ENCODE measurements at regions not wholly inside any gene's neighbourhood (a gene's known extent, or its start where the extent isn't known, plus 50 kb on each side); places are given as distances from the start of the nearest gene placed in this dataset.

GRCh38 chr2:195343942-195344530 lies 313.0 kb upstream of the SLC39A10 start:
- Histone ChIP-seq H3K9me3 (ENCODE audit: severe bottlenecking) (no peaks in the 10 kb centered on the region), H3K27ac (no peak overlapping the region), H3K27me3 (ENCODE audit: insufficient read depth, low read depth, severe bottlenecking) (no peaks in the 10 kb centered on the region), H3K4me3 (ENCODE audit: low read depth, low read length) (no peak overlapping the region), H3K36me3 (no peaks in the 10 kb centered on the region)
- DNase-seq, result no peak
- TF ChIP-seq, protein P1, sequence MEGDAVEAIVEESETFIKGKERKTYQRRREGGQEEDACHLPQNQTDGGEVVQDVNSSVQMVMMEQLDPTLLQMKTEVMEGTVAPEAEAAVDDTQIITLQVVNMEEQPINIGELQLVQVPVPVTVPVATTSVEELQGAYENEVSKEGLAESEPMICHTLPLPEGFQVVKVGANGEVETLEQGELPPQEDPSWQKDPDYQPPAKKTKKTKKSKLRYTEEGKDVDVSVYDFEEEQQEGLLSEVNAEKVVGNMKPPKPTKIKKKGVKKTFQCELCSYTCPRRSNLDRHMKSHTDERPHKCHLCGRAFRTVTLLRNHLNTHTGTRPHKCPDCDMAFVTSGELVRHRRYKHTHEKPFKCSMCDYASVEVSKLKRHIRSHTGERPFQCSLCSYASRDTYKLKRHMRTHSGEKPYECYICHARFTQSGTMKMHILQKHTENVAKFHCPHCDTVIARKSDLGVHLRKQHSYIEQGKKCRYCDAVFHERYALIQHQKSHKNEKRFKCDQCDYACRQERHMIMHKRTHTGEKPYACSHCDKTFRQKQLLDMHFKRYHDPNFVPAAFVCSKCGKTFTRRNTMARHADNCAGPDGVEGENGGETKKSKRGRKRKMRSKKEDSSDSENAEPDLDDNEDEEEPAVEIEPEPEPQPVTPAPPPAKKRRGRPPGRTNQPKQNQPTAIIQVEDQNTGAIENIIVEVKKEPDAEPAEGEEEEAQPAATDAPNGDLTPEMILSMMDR (IDR thresholded peaks at IDR 0.05; ENCODE audit: low read depth, low read length), result no peak

DNA sequence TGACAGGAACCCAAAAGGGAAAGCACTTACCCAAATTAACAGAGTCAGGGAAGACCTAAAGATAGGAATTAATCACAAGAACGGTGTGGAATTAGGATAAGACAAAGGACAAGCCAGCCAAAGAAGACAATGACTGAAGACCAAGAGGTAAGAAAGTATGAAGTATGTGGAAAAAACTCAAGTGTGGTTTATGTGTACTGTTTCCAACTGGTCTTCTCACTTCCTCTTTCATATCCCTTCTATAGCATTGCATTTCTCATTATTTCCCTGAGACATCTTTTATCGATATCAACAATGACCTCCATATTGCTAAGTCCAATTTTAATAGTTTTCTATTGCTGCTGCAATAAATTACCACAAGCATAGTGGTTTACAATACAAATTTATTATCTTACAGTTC lies 313.5 kb upstream of the SLC39A10 start:
- H3K9me3 ChIP-seq (ENCODE audit: severe bottlenecking), result no peaks in the 10 kb centered on the region
- no peak for DNase-seq
- H3K27ac ChIP-seq, result no peak overlapping the region
- no peak overlapping the region for H3K4me3 ChIP-seq (ENCODE audit: low read depth, low read length)
- TF ChIP-seq, protein P1 (IDR thresholded peaks at IDR 0.05; ENCODE audit: low read depth, low read length), result no peak
- H3K36me3 ChIP-seq, result no peaks in the 10 kb centered on the region
- no peaks in the 10 kb centered on the region for H3K27me3 ChIP-seq (ENCODE audit: insufficient read depth, low read depth, severe bottlenecking)

GRCh38 chr2:195342061-195342460 lies 315.0 kb upstream of the SLC39A10 start:
- DNase-seq, result no peak
- Histone ChIP-seq H3K4me3 (ENCODE audit: low read depth, low read length) (no peak overlapping the region), H3K27me3 (ENCODE audit: insufficient read depth, low read depth, severe bottlenecking) (no peaks in the 10 kb centered on the region), H3K9me3 (ENCODE audit: severe bottlenecking) (no peaks in the 10 kb centered on the region), H3K36me3 (no peaks in the 10 kb centered on the region), H3K27ac (no peak overlapping the region)
- TF ChIP-seq, protein P1 (IDR thresholded peaks at IDR 0.05; ENCODE audit: low read depth, low read length), result no peak

- no peaks in the 10 kb centered on the region for H3K27me3 ChIP-seq (ENCODE audit: insufficient read depth, low read depth, severe bottlenecking)
- no peaks in the 10 kb centered on the region for H3K9me3 ChIP-seq (ENCODE audit: severe bottlenecking)
- DNase-seq, result no peak
- TF ChIP-seq, protein P1 (IDR thresholded peaks at IDR 0.05; ENCODE audit: low read depth, low read length), result no peak
- H3K27ac ChIP-seq, result no peak overlapping the region
- H3K36me3 ChIP-seq, result no peaks in the 10 kb centered on the region
- no peak overlapping the region for H3K4me3 ChIP-seq (ENCODE audit: low read depth, low read length)
Measured at GRCh38 chr2:195338856-195339255, 318.2 kb upstream of the SLC39A10 start.

GRCh38 chr2:195337597-195337996 lies 319.4 kb upstream of the SLC39A10 start:
- TF ChIP-seq, protein P1 (IDR thresholded peaks at IDR 0.05; ENCODE audit: low read depth, low read length), result no peak
- H3K27ac ChIP-seq, result no peak overlapping the region

DNA sequence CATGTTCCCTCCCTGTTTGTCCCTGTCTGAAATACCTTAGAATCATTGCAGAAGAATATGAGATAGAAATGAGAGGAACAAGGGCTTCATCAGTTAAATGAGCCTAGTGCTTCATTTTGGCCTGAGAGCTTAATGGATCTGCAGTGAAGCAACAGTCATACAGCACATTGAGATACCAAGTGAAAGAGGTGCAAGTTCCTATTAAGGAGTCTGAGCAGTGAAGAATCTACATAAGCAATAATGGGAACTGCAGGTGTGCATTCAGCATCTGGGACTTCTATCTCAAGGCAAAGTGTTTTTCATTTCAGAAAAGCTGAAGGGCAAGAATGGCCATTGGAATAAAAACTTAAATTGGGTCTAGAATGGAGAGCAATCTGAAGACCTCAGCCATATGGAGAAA lies 323.2 kb upstream of the SLC39A10 start:
- no peaks in the 10 kb centered on the region for H3K9me3 ChIP-seq (ENCODE audit: severe bottlenecking)
- no peaks in the 10 kb centered on the region for H3K27me3 ChIP-seq (ENCODE audit: insufficient read depth, low read depth, severe bottlenecking)
- TF ChIP-seq, protein P1 (IDR thresholded peaks at IDR 0.05; ENCODE audit: low read depth, low read length), result no peak
- peak overlapping the region; percentile 32; the same call in 1 of the 2 replicates for H3K27ac ChIP-seq
- no peak overlapping the region for H3K4me3 ChIP-seq (ENCODE audit: low read depth, low read length)
- no peaks in the 10 kb centered on the region for H3K36me3 ChIP-seq
- DNase-seq, result no peak

More at GRCh38 chr2:195337597-195337996, 319.4 kb upstream of the SLC39A10 start:
- no peak for DNase-seq
- no peaks in the 10 kb centered on the region for H3K36me3 ChIP-seq
- H3K27me3 ChIP-seq (ENCODE audit: insufficient read depth, low read depth, severe bottlenecking), result no peaks in the 10 kb centered on the region
- H3K9me3 ChIP-seq (ENCODE audit: severe bottlenecking), result no peaks in the 10 kb centered on the region
- H3K4me3 ChIP-seq (ENCODE audit: low read depth, low read length), result no peak overlapping the region

All from WERI-Rb-1 (cell line).